KBM-7 (cell line): ENCODE measurements at regions not wholly inside any gene's neighbourhood (a gene's known extent, or its start where the extent isn't known, plus 50 kb on each side); places are given as distances from the start of the nearest gene placed in this dataset.

Experiments used
- DNase-seq: peaks from one replicate; pipeline ENCODE4 v3.0.0-alpha.2; 2015
- in situ Hi-C: fragments of 300-500 bp; cut with MboI; formaldehyde crosslinking; loops from 2 replicates; pipeline ENCODE4 v1.14.3; 2020; ENCODE audit warnings: low sequenced_read_pairs, low pct_unique_long_range_greater_than_20kb, mixed read lengths

DNA sequence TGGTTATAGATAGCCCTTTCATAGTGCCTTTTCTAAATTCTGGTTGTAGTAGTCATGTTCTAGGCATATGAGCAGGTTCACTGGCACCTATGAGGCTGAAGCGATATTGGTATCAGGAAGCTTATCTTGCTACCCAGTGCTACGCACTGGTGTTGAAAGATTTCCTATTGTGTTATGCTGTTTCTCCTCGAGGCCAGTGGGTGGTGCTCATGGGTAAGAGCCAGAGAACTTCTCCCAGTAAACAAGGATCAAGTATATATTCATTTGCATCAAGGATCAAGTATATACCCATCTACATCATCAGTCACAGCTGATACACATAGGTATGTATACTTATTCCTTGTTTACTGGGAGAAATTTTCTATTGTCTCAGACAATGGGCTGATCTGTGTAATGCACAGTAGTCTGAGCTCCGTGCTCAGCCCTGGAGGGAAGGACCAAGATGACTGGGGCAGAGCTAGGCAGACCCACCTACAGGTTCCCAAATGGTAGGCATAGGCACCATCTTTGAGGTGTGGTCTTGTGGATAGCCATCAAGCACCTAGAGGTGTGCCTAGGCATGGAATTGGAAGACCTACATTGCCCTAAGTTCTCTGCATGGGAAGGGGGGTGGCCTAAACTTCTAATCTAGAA lies 101.2 kb upstream of the GALNT13 start:
- in situ Hi-C loops = no loop called here
- DNase-seq = peak; percentile 5

DNA sequence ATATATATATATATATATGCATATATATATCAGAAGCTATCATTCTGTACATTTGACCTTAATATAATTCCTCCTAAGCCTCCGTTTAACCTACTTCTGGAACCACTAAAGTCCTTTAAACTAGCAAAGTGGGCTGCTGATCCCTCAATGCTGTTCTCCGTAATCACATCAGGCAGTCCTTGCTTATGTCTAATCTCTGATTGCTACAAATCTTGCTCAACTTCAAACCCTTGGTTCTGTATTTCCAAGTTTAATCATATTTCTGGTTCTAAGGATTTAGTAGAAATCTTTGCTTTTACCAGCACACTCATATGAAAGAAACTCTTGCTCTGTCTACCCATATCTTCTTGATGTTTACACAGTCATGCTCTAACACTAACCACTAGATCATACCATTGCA lies 91.5 kb upstream of the GALNT13 start:
- in situ Hi-C loops = no loop called here
- no peak for DNase-seq

DNA sequence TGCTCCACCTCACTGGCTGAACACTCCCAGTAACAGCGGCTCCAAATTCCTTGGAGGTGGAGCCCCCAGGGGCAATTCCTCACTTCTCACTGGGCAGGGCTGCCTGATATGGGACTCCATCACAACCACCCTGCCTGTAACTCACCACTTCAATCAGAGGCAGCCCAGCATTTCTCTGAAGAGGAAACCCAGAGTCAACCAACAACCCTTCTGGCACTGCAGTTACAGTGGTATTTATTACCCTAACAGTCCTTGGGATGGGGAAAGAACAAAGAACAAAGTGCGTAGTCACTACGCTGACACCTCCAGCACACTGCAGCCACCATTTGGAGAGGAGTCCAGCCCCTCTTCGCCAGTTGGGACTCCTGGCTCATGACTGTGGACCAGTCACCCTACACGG lies 85.7 kb upstream of the GALNT13 start:
- in situ Hi-C loops = no loop called here
- no peak for DNase-seq

DNA sequence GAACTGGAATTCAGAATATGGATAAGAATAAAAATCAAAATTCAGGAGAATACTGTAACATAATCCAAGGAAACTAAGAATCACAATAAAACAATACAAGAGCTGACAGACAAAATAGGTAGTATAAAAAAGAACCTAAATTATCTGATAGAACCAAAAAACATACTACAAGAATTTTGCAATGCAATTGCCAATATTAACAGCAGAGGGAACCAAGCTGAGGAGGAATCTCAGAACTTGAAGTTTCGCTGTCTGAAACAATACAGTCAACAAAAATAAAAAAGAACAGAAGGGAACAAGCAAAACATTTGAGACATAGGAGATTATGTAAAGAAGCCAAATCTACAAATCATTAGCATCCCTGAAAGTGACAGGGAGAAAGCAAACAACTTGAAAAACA lies 84.1 kb upstream of the GALNT13 start:
- no peak for DNase-seq
- in situ Hi-C loops = no loop called here

DNA sequence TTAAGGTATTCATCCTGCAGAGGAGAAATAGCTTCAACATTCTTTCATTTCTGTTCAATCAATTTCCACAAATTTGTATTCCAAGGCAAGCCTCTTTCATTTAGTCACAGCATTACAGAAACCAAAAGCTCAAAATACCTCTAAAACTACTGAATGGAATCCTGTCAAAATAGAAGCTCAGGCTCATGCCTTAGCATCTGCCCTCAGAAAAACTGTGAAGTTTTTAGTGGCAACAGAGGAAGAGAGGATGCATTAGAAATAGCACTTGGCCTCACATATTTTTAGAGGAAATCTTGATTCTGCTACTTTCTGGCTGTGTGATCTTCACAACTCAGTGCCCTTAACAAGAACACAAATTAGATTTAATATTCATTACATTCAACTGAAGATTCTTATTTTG lies 69.1 kb upstream of the GALNT13 start:
- in situ Hi-C loops = no loop called here
- no peak for DNase-seq

DNA sequence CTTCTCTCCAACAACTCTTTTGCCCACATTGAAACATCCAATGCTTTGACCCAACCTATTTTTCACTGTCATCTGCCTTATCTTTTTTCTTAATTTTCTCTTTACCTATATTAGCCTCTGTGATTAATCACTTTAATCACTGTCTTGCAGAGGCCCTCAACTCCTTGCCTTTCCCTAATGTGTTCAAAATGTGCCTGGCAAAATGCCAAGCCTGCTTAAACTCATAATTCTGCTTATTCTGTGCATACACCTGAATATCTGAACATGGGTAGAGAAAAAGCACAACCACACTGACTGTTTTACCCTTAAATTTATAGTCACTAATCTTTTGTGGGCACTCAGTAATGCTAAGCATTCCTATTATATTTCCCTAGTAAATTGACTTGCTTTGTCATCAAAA lies 63.0 kb upstream of the GALNT13 start:
- DNase-seq = no peak
- in situ Hi-C loops = no loop called here

DNA sequence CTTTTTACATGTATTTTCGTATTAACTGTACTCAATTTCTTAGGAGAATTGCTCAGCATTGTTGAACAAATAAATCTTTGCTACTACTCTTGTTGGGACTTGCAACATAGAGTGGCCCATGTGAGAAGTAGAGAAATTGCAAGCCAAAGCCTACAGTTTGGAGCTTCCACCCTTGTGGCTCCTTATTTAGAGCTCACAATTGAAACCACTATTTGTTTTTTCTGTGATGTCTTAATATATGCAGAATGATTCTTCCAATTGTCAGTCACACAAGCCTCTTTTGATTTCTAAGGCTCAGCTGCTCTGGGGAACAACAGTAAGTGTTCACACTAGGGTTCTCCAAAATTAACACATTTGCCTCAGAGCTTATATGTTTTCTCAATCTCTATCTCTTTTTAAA lies 60.2 kb upstream of the GALNT13 start:
- in situ Hi-C loops = no loop called here
- no peak for DNase-seq

DNA sequence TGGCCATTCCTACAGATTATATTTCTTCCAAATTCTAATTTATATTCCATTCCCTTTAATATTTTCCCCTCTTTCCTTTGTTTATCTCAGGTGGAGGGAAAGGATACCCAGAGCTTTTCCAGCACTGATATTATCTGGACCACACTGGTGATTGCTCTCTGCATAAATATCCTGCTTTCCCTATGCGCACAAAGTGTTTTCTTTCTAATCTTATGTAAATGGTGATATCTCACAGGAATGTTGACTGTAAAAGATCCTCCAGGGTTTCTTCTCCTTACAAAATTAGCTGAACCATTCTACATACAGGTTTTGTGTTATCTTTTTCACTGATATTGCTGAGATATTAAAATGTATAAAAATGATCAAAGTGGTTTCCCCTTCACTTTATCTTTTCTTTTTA lies 59.1 kb upstream of the GALNT13 start:
- no peak for DNase-seq
- in situ Hi-C loops = no loop called here

DNA sequence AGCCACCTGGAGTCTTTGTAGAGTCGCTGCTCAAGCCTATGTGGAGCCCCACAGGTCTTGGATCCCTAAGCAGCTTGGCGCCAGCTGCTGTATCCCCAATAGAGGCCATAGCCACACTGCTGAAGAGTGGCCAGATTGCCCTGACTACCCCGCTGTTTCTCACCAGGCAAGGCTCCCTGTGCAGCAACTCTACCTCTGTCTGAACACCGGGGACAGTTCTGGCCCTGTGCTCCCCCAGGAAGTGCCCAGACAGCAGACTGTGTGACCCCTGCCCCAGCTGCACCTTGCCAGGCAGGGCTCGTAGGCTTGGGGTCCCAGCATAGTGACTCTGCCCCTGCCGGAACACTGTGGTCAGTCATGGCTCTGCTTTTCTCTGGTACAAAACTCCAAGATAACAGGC lies 53.5 kb upstream of the GALNT13 start:
- DNase-seq = no peak
- in situ Hi-C loops = no loop called here

DNA sequence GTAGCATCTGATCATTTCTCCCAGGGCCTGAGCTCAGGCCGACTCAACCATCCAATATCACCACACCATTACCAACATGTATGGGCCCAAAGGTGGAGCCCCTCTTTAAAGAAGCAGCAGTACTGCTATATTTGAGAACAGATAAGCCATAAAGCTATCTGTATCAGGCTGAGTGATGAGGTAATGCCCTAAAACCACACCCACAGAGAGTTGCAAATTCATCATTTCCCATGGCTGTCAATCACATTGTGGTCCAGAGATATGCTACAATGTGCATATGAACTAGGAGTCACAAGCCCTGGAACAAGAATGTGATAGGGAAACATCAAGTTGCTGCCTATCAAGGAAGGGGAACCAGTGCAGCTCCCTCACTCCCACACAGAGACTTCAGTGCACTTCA lies 52.6 kb upstream of the GALNT13 start:
- in situ Hi-C loops = no loop called here
- DNase-seq = no peak

DNA sequence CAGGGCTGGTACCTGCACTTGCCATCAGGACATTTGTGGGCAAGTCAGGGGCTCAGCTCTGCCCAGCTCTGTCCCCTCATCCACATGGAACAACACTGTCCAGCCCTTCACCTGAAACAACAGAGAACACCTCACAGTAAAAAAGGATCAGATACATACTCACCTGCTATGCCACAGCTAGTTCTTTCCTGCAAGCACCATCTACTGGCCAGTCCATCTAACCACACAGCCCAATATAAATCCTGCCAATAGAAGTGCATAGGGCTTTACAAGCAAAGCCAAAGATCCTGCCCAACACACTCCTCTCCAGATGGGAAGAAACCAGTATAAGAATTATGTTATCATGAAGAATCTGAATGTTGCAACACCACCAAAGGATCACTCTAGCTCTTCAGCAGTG lies 52.2 kb upstream of the GALNT13 start:
- no peak for DNase-seq
- in situ Hi-C loops = no loop called here
